ENCODE measurements at regions not wholly inside any gene's neighbourhood (a gene's known extent, or its start where the extent isn't known, plus 50 kb on each side); places are given as distances from the start of the nearest gene placed in this dataset.

- Histone ChIP-seq H3K4me1 (ENCODE audit: insufficient read depth, low read length) (peaks cover 23% of the 10 kb centered on the region), H3K9ac (ENCODE audit: low read depth, low read length) (no peak overlapping the region), H3K27me3 (ENCODE audit: insufficient read depth, low read length) (no peaks in the 10 kb centered on the region), H3K4me3 (ENCODE audit: low read length) (no peak overlapping the region), H3K27ac (ENCODE audit: low read depth, low read length) (no peak overlapping the region), H3K9me3 (ENCODE audit: insufficient read depth, low read depth, low read length) (no peaks in the 10 kb centered on the region), H3K36me3 (ENCODE audit: insufficient read depth, low read length) (no peaks in the 10 kb centered on the region)
- WGBS: 91% methylated on average over 2 of the region's 2 CpGs
These were observed 76.3 kb downstream of the FAT3 start for GRCh38 chr11:92300876-92301275.

GRCh38 chr11:92302770-92303169 is 78.2 kb downstream of the FAT3 start:
- Histone ChIP-seq H3K9ac (ENCODE audit: low read depth, low read length) (no peak overlapping the region), H3K4me3 (ENCODE audit: low read length) (no peak overlapping the region), H3K9me3 (ENCODE audit: insufficient read depth, low read depth, low read length) (no peaks in the 10 kb centered on the region), H3K36me3 (ENCODE audit: insufficient read depth, low read length) (no peaks in the 10 kb centered on the region), H3K27ac (ENCODE audit: low read depth, low read length) (no peak overlapping the region), H3K27me3 (ENCODE audit: insufficient read depth, low read length) (no peaks in the 10 kb centered on the region), H3K4me1 (ENCODE audit: insufficient read depth, low read length) (peaks cover 38% of the 10 kb centered on the region)
- WGBS: 76% methylated on average over 4 of the region's 4 CpGs

- WGBS: 100% methylated on average over 1 of the region's 1 CpG
- H3K27ac ChIP-seq (ENCODE audit: low read depth, low read length): no peak overlapping the region
- no peak overlapping the region for H3K4me3 ChIP-seq (ENCODE audit: low read length)
- H3K4me1 ChIP-seq (ENCODE audit: insufficient read depth, low read length): peaks cover 53% of the 10 kb centered on the region
- no peaks in the 10 kb centered on the region for H3K36me3 ChIP-seq (ENCODE audit: insufficient read depth, low read length)
- no peak overlapping the region for H3K9ac ChIP-seq (ENCODE audit: low read depth, low read length)
- H3K9me3 ChIP-seq (ENCODE audit: insufficient read depth, low read depth, low read length): no peaks in the 10 kb centered on the region
- no peaks in the 10 kb centered on the region for H3K27me3 ChIP-seq (ENCODE audit: insufficient read depth, low read length)
These were observed 79.7 kb downstream of the FAT3 start for GRCh38 chr11:92304271-92304670.

GRCh38 chr11:92306966-92307510 is 82.4 kb downstream of the FAT3 start:
- Histone ChIP-seq H3K9ac (ENCODE audit: low read depth, low read length) (no peak overlapping the region), H3K9me3 (ENCODE audit: insufficient read depth, low read depth, low read length) (no peaks in the 10 kb centered on the region), H3K4me3 (ENCODE audit: low read length) (no peak overlapping the region), H3K27ac (ENCODE audit: low read depth, low read length) (0 out of 2 replicates have a peak overlapping the region, but pooled peaks have one; percentile 26), H3K27me3 (ENCODE audit: insufficient read depth, low read length) (no peaks in the 10 kb centered on the region), H3K4me1 (ENCODE audit: insufficient read depth, low read length) (peaks cover 79% of the 10 kb centered on the region), H3K36me3 (ENCODE audit: insufficient read depth, low read length) (no peaks in the 10 kb centered on the region)
- WGBS: 83% methylated on average over 1 of the region's 1 CpG

- H3K27ac ChIP-seq (ENCODE audit: low read depth, low read length): peak overlapping the region; percentile 15; the same call in 1 of the 2 replicates
- no peaks in the 10 kb centered on the region for H3K9me3 ChIP-seq (ENCODE audit: insufficient read depth, low read depth, low read length)
- no peaks in the 10 kb centered on the region for H3K27me3 ChIP-seq (ENCODE audit: insufficient read depth, low read length)
- H3K4me3 ChIP-seq (ENCODE audit: low read length): no peak overlapping the region
- no peaks in the 10 kb centered on the region for H3K36me3 ChIP-seq (ENCODE audit: insufficient read depth, low read length)
- H3K4me1 ChIP-seq (ENCODE audit: insufficient read depth, low read length): peaks cover 85% of the 10 kb centered on the region
- no peak overlapping the region for H3K9ac ChIP-seq (ENCODE audit: low read depth, low read length)
These were observed 83.7 kb downstream of the FAT3 start for GRCh38 chr11:92308366-92308765.

- Histone ChIP-seq H3K27ac (ENCODE audit: low read depth, low read length) (peak overlapping the region; percentile 77), H3K9me3 (ENCODE audit: insufficient read depth, low read depth, low read length) (no peaks in the 10 kb centered on the region)
These were observed 87.2 kb downstream of the FAT3 start for GRCh38 chr11:92311616-92312449.

GRCh38 chr11:92313784-92314183 is 89.2 kb downstream of the FAT3 start:
- Histone ChIP-seq H3K9ac (ENCODE audit: low read depth, low read length) (no peak overlapping the region), H3K9me3 (ENCODE audit: insufficient read depth, low read depth, low read length) (no peaks in the 10 kb centered on the region), H3K4me3 (ENCODE audit: low read length) (no peak overlapping the region), H3K36me3 (ENCODE audit: insufficient read depth, low read length) (no peaks in the 10 kb centered on the region), H3K4me1 (ENCODE audit: insufficient read depth, low read length) (peaks cover 86% of the 10 kb centered on the region), H3K27me3 (ENCODE audit: insufficient read depth, low read length) (no peaks in the 10 kb centered on the region), H3K27ac (ENCODE audit: low read depth, low read length) (no peak overlapping the region)
- WGBS: 96% methylated on average over 5 of the region's 5 CpGs

More at GRCh38 chr11:92311616-92312449, 87.2 kb downstream of the FAT3 start:
- H3K27me3 ChIP-seq (ENCODE audit: insufficient read depth, low read length): no peaks in the 10 kb centered on the region
- H3K4me1 ChIP-seq (ENCODE audit: insufficient read depth, low read length): peaks cover 86% of the 10 kb centered on the region
- H3K4me3 ChIP-seq (ENCODE audit: low read length): peak overlapping the region; percentile 20
- H3K9ac ChIP-seq (ENCODE audit: low read depth, low read length): no peak overlapping the region
- H3K36me3 ChIP-seq (ENCODE audit: insufficient read depth, low read length): no peaks in the 10 kb centered on the region
- 11% methylated on average over 5 of the region's 5 CpGs for WGBS

GRCh38 chr11:92314499-92314898 is 89.9 kb downstream of the FAT3 start:
- 68% methylated on average over 1 of the region's 1 CpG for WGBS
- no peaks in the 10 kb centered on the region for H3K27me3 ChIP-seq (ENCODE audit: insufficient read depth, low read length)
- peak overlapping the region; percentile 36; the same call in 1 of the 2 replicates for H3K27ac ChIP-seq (ENCODE audit: low read depth, low read length)
- H3K9me3 ChIP-seq (ENCODE audit: insufficient read depth, low read depth, low read length): no peaks in the 10 kb centered on the region
- H3K9ac ChIP-seq (ENCODE audit: low read depth, low read length): no peak overlapping the region
- H3K36me3 ChIP-seq (ENCODE audit: insufficient read depth, low read length): no peaks in the 10 kb centered on the region
- no peak overlapping the region for H3K4me3 ChIP-seq (ENCODE audit: low read length)
- H3K4me1 ChIP-seq (ENCODE audit: insufficient read depth, low read length): peaks cover 85% of the 10 kb centered on the region

- Histone ChIP-seq H3K36me3 (ENCODE audit: insufficient read depth, low read length) (no peaks in the 10 kb centered on the region), H3K9ac (ENCODE audit: low read depth, low read length) (no peak overlapping the region), H3K4me1 (ENCODE audit: insufficient read depth, low read length) (peaks cover 76% of the 10 kb centered on the region), H3K27ac (ENCODE audit: low read depth, low read length) (peak overlapping the region; percentile 50), H3K4me3 (ENCODE audit: low read length) (no peak overlapping the region), H3K27me3 (ENCODE audit: insufficient read depth, low read length) (no peaks in the 10 kb centered on the region), H3K9me3 (ENCODE audit: insufficient read depth, low read depth, low read length) (no peaks in the 10 kb centered on the region)
- 93% methylated on average over 4 of the region's 4 CpGs for WGBS
These were observed 91.6 kb downstream of the FAT3 start for GRCh38 chr11:92316106-92316809.

GRCh38 chr11:92317222-92317621 is 92.6 kb downstream of the FAT3 start:
- no peaks in the 10 kb centered on the region for H3K36me3 ChIP-seq (ENCODE audit: insufficient read depth, low read length)
- no peak overlapping the region for H3K9ac ChIP-seq (ENCODE audit: low read depth, low read length)
- peaks cover 67% of the 10 kb centered on the region for H3K4me1 ChIP-seq (ENCODE audit: insufficient read depth, low read length)
- H3K27me3 ChIP-seq (ENCODE audit: insufficient read depth, low read length): no peaks in the 10 kb centered on the region
- H3K27ac ChIP-seq (ENCODE audit: low read depth, low read length): peak overlapping the region; percentile 50; the same call in 1 of the 2 replicates
- H3K4me3 ChIP-seq (ENCODE audit: low read length): no peak overlapping the region
- no peaks in the 10 kb centered on the region for H3K9me3 ChIP-seq (ENCODE audit: insufficient read depth, low read depth, low read length)

- Histone ChIP-seq H3K4me1 (ENCODE audit: insufficient read depth, low read length) (peaks cover 62% of the 10 kb centered on the region), H3K9me3 (ENCODE audit: insufficient read depth, low read depth, low read length) (0 out of 2 replicates have a peak, but pooled peaks cover 3% of the 10 kb centered on the region), H3K4me3 (ENCODE audit: low read length) (no peak overlapping the region), H3K36me3 (ENCODE audit: insufficient read depth, low read length) (no peaks in the 10 kb centered on the region), H3K27ac (ENCODE audit: low read depth, low read length) (peak overlapping the region; percentile 46; the same call in 1 of the 2 replicates), H3K9ac (ENCODE audit: low read depth, low read length) (no peak overlapping the region), H3K27me3 (ENCODE audit: insufficient read depth, low read length) (no peaks in the 10 kb centered on the region)
- WGBS: 63% methylated on average over 2 of the region's 2 CpGs
These were observed 93.1 kb downstream of the FAT3 start for GRCh38 chr11:92317721-92318120.

Data from HUES64 (cell line).